HUES64 (cell line): ENCODE measurements at regions not wholly inside any gene's neighbourhood (a gene's known extent, or its start where the extent isn't known, plus 50 kb on each side); places are given as distances from the start of the nearest gene placed in this dataset.

ENCODE experiments used
- H3K27ac ChIP-seq: 2 replicates; pipeline ENCODE4 v1.7.0; 2013; ENCODE audit warnings: low read depth, low read length, inconsistent platforms
- H3K27me3 ChIP-seq: 2 replicates; pipeline ENCODE4 v1.6.1; 2013; ENCODE audit warnings: mild to moderate bottlenecking, low read length; ENCODE audit not compliant: insufficient read depth
- H3K36me3 ChIP-seq: 2 replicates; pipeline ENCODE4 v1.6.1; 2013; ENCODE audit warnings: mild to moderate bottlenecking, low read length; ENCODE audit not compliant: insufficient read depth
- H3K4me1 ChIP-seq: 2 replicates; pipeline ENCODE4 v1.6.1; 2013; ENCODE audit warnings: mild to moderate bottlenecking, low read length, moderate library complexity; ENCODE audit not compliant: insufficient read depth
- H3K4me3 ChIP-seq: 2 replicates; pipeline ENCODE4 v1.5.1; 2013; ENCODE audit warnings: mild to moderate bottlenecking, low read length, moderate library complexity
- H3K9ac ChIP-seq: 2 replicates; pipeline ENCODE4 v1.6.1; 2013; ENCODE audit warnings: mild to moderate bottlenecking, low read depth, low read length
- H3K9me3 ChIP-seq: 2 replicates; pipeline ENCODE4 v1.6.1; 2013; ENCODE audit warnings: low read depth, low read length; ENCODE audit not compliant: insufficient read depth
- WGBS: fragments of 150-250, 120-280 bp; methylation state at CpG from one replicate; pipeline ENCODE4 v1.1.7; 2013; ENCODE audit warnings: missing lambda C conversion rate; 5-methylcytosine and 5-hydroxymethylcytosine counted together

GRCh38 chr21:16650714-16651366 lies 862.0 kb upstream of the CXADR start:
- Histone ChIP-seq H3K9me3 (no peaks in the 10 kb centered on the region), H3K27me3 (no peaks in the 10 kb centered on the region), H3K4me1 (no peaks in the 10 kb centered on the region), H3K9ac (no peak overlapping the region), H3K36me3 (no peaks in the 10 kb centered on the region), H3K4me3 (no peak overlapping the region), H3K27ac (no peak overlapping the region)
- 89% methylated on average over 6 of the region's 7 CpGs for WGBS

DNA sequence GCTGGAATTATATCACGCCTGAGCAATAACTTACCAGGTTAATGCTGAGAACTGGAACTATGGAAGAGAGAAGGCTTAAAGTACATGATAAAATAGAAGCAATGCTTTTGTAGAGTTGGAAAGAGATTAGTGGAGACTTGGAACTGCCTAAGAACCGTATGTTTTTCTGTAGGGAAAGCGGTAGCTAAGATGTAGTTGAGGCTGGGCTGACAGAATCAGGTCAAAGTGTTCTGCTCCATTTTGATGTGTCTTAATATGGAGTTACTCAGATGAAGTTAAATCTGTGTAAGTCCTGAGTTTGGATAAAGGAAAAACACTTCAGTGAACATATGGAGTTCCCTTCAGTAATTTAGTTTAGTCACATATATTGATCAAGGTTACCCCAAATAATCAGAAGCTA lies 860.9 kb upstream of the CXADR start:
- WGBS = 92% methylated on average over 3 of the region's 3 CpGs
- Histone ChIP-seq H3K9me3 (no peaks in the 10 kb centered on the region), H3K4me1 (no peaks in the 10 kb centered on the region), H3K27ac (no peak overlapping the region), H3K4me3 (no peak overlapping the region), H3K27me3 (no peaks in the 10 kb centered on the region), H3K9ac (no peak overlapping the region), H3K36me3 (no peaks in the 10 kb centered on the region)

GRCh38 chr21:16663436-16663835 lies 849.4 kb upstream of the CXADR start:
- H3K4me3 ChIP-seq = no peak overlapping the region
- 100% methylated on average over 1 of the region's 2 CpGs for WGBS
- H3K27ac ChIP-seq = no peak overlapping the region
- no peaks in the 10 kb centered on the region for H3K4me1 ChIP-seq
- no peaks in the 10 kb centered on the region for H3K27me3 ChIP-seq
- no peaks in the 10 kb centered on the region for H3K9me3 ChIP-seq
- no peaks in the 10 kb centered on the region for H3K36me3 ChIP-seq
- H3K9ac ChIP-seq = no peak overlapping the region

DNA sequence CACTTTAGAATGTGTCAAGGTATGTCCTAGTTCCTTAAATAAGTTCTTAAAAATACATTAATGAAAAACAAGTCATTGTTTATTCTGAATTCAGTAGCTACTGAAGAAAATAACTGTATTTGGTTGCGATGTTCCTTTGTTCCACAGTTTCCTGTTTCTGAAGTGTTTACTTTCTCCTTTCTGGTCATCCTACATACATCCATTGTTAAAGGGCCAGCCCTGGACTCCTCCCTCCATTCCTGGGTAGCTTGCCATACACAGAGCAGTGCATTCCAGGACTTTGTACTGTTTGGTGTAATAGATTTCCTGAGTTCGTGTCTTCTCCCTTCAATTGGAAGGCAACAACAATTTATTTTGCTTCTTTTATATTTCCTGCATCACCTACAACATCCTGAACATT lies 845.4 kb upstream of the CXADR start:
- Histone ChIP-seq H3K9me3 (no peaks in the 10 kb centered on the region), H3K27ac (no peak overlapping the region), H3K4me3 (no peak overlapping the region), H3K27me3 (no peaks in the 10 kb centered on the region), H3K9ac (no peak overlapping the region), H3K4me1 (no peaks in the 10 kb centered on the region), H3K36me3 (no peaks in the 10 kb centered on the region)
- WGBS = 100% methylated on average over 2 of the region's 2 CpGs

DNA sequence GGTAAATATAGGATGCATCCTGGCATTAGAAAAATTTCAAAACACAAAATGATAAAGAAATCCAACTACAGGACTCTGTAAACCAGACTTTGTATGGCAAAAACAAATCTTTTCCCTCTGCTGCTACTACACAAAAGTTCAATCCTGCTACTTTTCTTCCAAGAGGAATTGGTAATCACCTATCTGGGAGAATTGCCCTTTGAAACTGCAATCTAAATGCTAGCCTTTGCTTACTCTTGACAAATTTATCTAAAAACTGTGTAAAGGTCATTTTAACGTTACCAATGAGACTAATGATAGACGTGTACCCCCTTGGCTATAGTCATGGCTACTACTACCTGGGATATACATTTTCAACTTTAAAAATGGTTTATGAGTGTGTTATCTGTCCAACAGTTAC lies 837.9 kb upstream of the CXADR start:
- 100% methylated on average over 2 of the region's 2 CpGs for WGBS
- no peaks in the 10 kb centered on the region for H3K4me1 ChIP-seq
- no peaks in the 10 kb centered on the region for H3K9me3 ChIP-seq
- H3K36me3 ChIP-seq = no peaks in the 10 kb centered on the region
- H3K27ac ChIP-seq = no peak overlapping the region
- H3K27me3 ChIP-seq = no peaks in the 10 kb centered on the region
- H3K9ac ChIP-seq = no peak overlapping the region
- H3K4me3 ChIP-seq = no peak overlapping the region

- Histone ChIP-seq H3K9ac (no peak overlapping the region), H3K27ac (no peak overlapping the region), H3K36me3 (no peaks in the 10 kb centered on the region), H3K4me1 (no peaks in the 10 kb centered on the region), H3K27me3 (no peaks in the 10 kb centered on the region), H3K4me3 (no peak overlapping the region), H3K9me3 (no peaks in the 10 kb centered on the region)
- WGBS = 89% methylated on average over 3 of the region's 3 CpGs
These were observed 836.5 kb upstream of the CXADR start for GRCh38 chr21:16676391-16676790.

DNA sequence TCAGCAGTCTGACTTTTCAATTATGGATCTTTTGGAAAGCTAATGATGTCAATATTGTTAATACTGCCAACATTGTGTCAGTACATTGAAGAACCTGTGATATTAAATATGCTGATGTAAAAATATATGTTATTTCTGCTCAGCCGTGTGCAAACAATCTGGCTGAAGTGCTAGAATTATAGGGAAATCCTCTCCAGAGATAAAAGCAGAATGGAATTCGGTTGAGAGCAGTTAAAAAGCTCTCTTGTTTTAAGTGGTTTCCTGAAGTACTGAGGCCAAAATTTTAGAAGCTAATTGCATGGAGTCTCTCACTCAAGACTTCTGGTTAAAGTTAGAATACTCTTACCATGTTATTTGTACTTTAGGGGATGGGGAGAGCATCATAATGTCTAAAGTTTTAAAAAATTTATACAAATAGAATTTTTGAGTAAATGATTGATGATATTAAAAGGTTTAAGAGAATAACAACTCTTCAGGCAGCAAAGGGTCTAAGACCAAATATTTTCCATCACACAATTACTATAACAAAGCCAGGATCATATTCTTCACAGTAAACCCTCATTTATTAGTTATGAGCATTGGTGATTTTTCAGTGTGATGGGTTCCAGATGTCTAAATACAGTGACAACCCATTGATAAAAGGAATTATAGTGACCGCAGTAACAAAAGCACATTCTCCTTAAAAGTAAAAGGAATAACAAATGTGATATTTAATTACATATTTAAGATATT lies 834.2 kb upstream of the CXADR start:
- Histone ChIP-seq H3K27ac (no peak overlapping the region), H3K27me3 (no peaks in the 10 kb centered on the region), H3K9me3 (no peaks in the 10 kb centered on the region), H3K36me3 (no peaks in the 10 kb centered on the region), H3K4me1 (no peaks in the 10 kb centered on the region), H3K4me3 (no peak overlapping the region), H3K9ac (no peak overlapping the region)
- WGBS = 84% methylated on average over 2 of the region's 3 CpGs

DNA sequence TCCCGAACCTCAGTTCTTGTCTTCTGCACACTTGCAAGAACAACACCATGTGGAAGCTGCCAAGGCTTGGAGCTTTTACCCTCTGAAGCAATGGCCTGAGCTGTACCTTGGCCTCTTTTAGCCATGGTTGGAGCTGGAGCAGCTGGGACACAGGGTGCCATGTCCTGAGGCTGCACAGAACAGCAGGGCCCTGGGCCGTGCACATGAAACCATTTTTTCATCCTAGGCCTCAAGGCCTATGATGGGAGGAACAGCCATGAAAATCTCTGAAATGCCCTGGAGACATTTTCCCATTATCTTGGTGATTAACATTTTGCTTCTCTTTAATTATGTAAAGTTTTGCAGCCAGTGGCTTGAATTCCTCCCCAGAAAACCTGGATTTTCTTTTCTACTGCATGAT lies 817.8 kb upstream of the CXADR start:
- no peak overlapping the region for H3K4me3 ChIP-seq
- H3K4me1 ChIP-seq = no peaks in the 10 kb centered on the region
- H3K27ac ChIP-seq = no peak overlapping the region
- peaks cover 33% of the 10 kb centered on the region for H3K9me3 ChIP-seq
- H3K36me3 ChIP-seq = no peaks in the 10 kb centered on the region
- 94% methylated on average over 2 of the region's 2 CpGs for WGBS
- no peaks in the 10 kb centered on the region for H3K27me3 ChIP-seq
- H3K9ac ChIP-seq = no peak overlapping the region

- WGBS = no CpG with 5 or more reads among the region's 2 CpGs
- no peak overlapping the region for H3K9ac ChIP-seq
- no peaks in the 10 kb centered on the region for H3K27me3 ChIP-seq
These were observed 805.6 kb upstream of the CXADR start for GRCh38 chr21:16707274-16707673.

DNA sequence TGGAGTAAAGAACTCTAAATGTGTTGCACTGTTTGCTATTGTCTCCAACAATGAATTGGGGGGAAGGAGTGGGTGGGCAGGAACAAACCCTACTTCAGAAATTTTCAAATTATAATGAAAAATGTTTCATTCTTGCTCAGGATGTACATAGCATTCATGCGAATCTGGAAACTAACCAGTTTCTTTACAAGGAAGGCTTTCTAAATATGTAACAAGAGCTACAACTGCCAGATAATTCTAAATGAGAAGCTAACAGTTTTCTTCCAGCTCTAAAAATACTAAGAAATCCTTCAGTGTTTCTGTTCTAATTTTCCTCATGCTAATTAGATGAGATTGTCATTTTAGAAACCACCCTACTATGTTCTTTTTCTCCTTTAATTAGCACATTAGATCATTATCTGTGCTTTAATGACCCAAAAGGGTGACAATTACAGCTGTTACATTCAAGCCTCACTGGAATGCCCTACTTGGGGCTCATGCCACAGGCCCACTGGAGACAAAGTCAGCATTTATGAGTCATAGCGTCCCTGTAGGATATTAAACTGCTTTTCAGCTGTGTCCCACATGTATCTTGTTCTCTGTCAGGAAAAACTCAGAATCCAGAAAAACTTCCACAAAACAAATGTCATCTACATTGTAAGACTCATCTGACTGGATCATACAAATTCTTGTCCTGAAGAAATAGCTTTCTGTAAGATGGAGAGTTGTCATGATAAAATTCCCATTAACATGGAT lies 804.6 kb upstream of the CXADR start:
- H3K27ac ChIP-seq = no peak overlapping the region
- H3K9me3 ChIP-seq = peaks cover 5% of the 10 kb centered on the region; the same call in 1 of the 2 replicates
- 0 out of 2 replicates have a peak, but pooled peaks cover 5% of the 10 kb centered on the region for H3K4me1 ChIP-seq

More at GRCh38 chr21:16707274-16707673, 805.6 kb upstream of the CXADR start:
- no peak overlapping the region for H3K27ac ChIP-seq
- 0 out of 2 replicates have a peak, but pooled peaks cover 5% of the 10 kb centered on the region for H3K4me1 ChIP-seq
- H3K36me3 ChIP-seq = no peaks in the 10 kb centered on the region
- H3K9me3 ChIP-seq = peaks cover 5% of the 10 kb centered on the region; the same call in 1 of the 2 replicates
- no peak overlapping the region for H3K4me3 ChIP-seq

GRCh38 chr21:16709866-16710550 lies 802.8 kb upstream of the CXADR start:
- Histone ChIP-seq H3K4me1 (0 out of 2 replicates have a peak, but pooled peaks cover 5% of the 10 kb centered on the region), H3K36me3 (no peaks in the 10 kb centered on the region), H3K9me3 (peaks cover 5% of the 10 kb centered on the region; the same call in 1 of the 2 replicates), H3K9ac (no peak overlapping the region), H3K4me3 (no peak overlapping the region), H3K27ac (no peak overlapping the region), H3K27me3 (no peaks in the 10 kb centered on the region)
- 72% methylated on average over 4 of the region's 5 CpGs for WGBS

More for the DNA sequence above, 804.6 kb upstream of the CXADR start:
- Histone ChIP-seq H3K27me3 (no peaks in the 10 kb centered on the region), H3K9ac (no peak overlapping the region), H3K36me3 (no peaks in the 10 kb centered on the region), H3K4me3 (no peak overlapping the region)
- WGBS = 0% methylated on average over 1 of the region's 2 CpGs
